ENCODE measurements at regions not wholly inside any gene's neighbourhood (a gene's known extent, or its start where the extent isn't known, plus 50 kb on each side); places are given as distances from the start of the nearest gene placed in this dataset.

DNA sequence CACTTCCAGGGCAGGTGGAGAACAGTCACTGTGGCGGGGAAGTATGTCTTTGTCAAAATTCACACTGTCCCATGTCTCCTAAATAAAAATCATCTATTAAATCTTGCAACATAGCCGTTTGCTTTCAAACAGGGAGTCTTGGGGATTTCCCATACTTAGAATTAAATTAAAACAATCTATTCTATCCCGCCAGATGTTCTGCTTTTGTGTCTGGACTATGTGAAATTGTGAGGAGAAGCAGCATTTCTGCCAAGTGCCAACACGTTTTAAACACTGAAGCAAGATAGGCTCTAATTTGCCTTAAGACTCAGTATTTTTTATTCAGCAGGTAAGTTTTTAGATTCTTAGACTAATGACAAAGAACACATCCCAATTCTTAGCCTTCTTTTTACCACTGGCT, 73.7 kb downstream of the SPATA31C2 start:
- H2AFZ ChIP-seq (ENCODE audit: low read depth, low read length): no peak overlapping the region
- no peak overlapping the region for H3K4me2 ChIP-seq (ENCODE audit: low read length, poor library complexity, severe bottlenecking)
- H3K4ac ChIP-seq (ENCODE audit: low read depth in 1 of 2, low read length in 2 of 2): no peak overlapping the region
- no peak overlapping the region for H2BK5ac ChIP-seq (ENCODE audit: low read depth, low read length, poor library complexity, severe bottlenecking)
- no peaks in the 10 kb centered on the region for H3K79me1 ChIP-seq (replicated peaks; ENCODE audit: low read length, poor library complexity, severe bottlenecking)
- H3K14ac ChIP-seq (ENCODE audit: low read length in 2 of 2): no peak overlapping the region
- H3K36me3 ChIP-seq (ENCODE audit: control insufficient read depth in 1 of 2, insufficient read depth in 2 of 2, low read depth in 1 of 2, low read length in 2 of 2): no peaks in the 10 kb centered on the region
- peaks cover 2% of the 10 kb centered on the region for H3K4me1 ChIP-seq (ENCODE audit: control insufficient read depth, insufficient read depth, low read depth, low read length)
- no peaks in the 10 kb centered on the region for H3K9me3 ChIP-seq (ENCODE audit: control insufficient read depth, low read length)
- no peak overlapping the region for H2AK5ac ChIP-seq (ENCODE audit: low read length, severe bottlenecking)
- H2BK12ac ChIP-seq (ENCODE audit: low read length in 2 of 2): no peak overlapping the region
- no peak overlapping the region for H3K27ac ChIP-seq (ENCODE audit: low read length, poor library complexity, severe bottlenecking)
- no peak overlapping the region for H2BK15ac ChIP-seq (ENCODE audit: low read depth, poor library complexity, severe bottlenecking)
- H3K4me3 ChIP-seq (ENCODE audit: insufficient read depth in 1 of 2, low read depth in 1 of 2, low read length in 2 of 2): no peak overlapping the region
- H3K23ac ChIP-seq (ENCODE audit: low read length in 2 of 2): no peak overlapping the region
- no peak overlapping the region for H3K9ac ChIP-seq (ENCODE audit: low read length)
- no peak overlapping the region for H3K18ac ChIP-seq (ENCODE audit: low read depth in 1 of 2, low read length in 2 of 2)
- peaks cover 0 to 17% of the 10 kb centered on the region in 2 experiments for H3K27me3 ChIP-seq (ENCODE audit: control insufficient read depth in 1 of 2, insufficient read depth in 1 of 2, low read length in 2 of 2)
- H4K91ac ChIP-seq (ENCODE audit: low read length): no peak overlapping the region
- 85% methylated on average over 2 of the region's 4 CpGs for WGBS
- DNase-seq: no peak
- H2BK120ac ChIP-seq (ENCODE audit: low read depth, low read length): no peak overlapping the region
- H4K8ac ChIP-seq (ENCODE audit: low read length): no peak overlapping the region

DNA sequence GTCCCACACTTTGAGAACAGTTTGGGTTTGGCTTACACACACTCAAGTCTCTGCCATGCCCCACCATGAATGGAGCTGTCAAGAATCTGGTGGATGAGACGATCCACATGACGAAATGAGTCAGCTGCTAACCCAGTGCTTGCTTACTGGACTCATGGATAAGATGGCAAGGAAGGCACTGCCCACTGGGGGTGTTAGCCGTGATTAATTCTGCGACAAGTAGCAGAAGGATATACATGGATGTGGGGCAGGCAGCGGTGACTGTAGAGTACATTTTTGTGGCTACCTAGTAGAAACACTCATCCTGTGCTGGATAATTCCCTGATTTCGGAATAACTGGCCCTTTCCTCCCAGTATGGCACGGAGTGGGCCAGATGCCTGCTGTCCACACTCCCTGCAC, 77.5 kb downstream of the SPATA31C2 start:
- H3K4me2 ChIP-seq (ENCODE audit: low read length, poor library complexity, severe bottlenecking): no peak overlapping the region
- H3K79me1 ChIP-seq (replicated peaks; ENCODE audit: low read length, poor library complexity, severe bottlenecking): no peaks in the 10 kb centered on the region
- no peak overlapping the region for H2AK5ac ChIP-seq (ENCODE audit: low read length, severe bottlenecking)
- H2BK120ac ChIP-seq (ENCODE audit: low read depth, low read length): no peak overlapping the region
- H3K9me3 ChIP-seq (ENCODE audit: control insufficient read depth, low read length): no peaks in the 10 kb centered on the region
- H3K14ac ChIP-seq (ENCODE audit: low read length in 2 of 2): no peak overlapping the region
- H3K27ac ChIP-seq (ENCODE audit: low read length, poor library complexity, severe bottlenecking): no peak overlapping the region
- H2BK12ac ChIP-seq (ENCODE audit: low read length in 2 of 2): no peak overlapping the region
- no peak overlapping the region for H3K23ac ChIP-seq (ENCODE audit: low read length in 2 of 2)
- 95% methylated on average over 7 of the region's 7 CpGs for WGBS
- H3K4ac ChIP-seq (ENCODE audit: low read depth in 1 of 2, low read length in 2 of 2): no peak overlapping the region
- no peak overlapping the region for H4K91ac ChIP-seq (ENCODE audit: low read length)
- H3K36me3 ChIP-seq (ENCODE audit: control insufficient read depth in 1 of 2, insufficient read depth in 2 of 2, low read depth in 1 of 2, low read length in 2 of 2): no peaks in the 10 kb centered on the region
- H3K4me1 ChIP-seq (ENCODE audit: control insufficient read depth, insufficient read depth, low read depth, low read length): peaks cover 5% of the 10 kb centered on the region
- no peak overlapping the region for H3K9ac ChIP-seq (ENCODE audit: low read length)
- H3K18ac ChIP-seq (ENCODE audit: low read depth in 1 of 2, low read length in 2 of 2): no peak overlapping the region
- H4K8ac ChIP-seq (ENCODE audit: low read length): no peak overlapping the region
- H2BK15ac ChIP-seq (ENCODE audit: low read depth, poor library complexity, severe bottlenecking): no peak overlapping the region
- peaks cover 0 to 13% of the 10 kb centered on the region in 2 experiments for H3K27me3 ChIP-seq (ENCODE audit: control insufficient read depth in 1 of 2, insufficient read depth in 1 of 2, low read length in 2 of 2)
- H2AFZ ChIP-seq (ENCODE audit: low read depth, low read length): no peak overlapping the region
- DNase-seq: no peak
- no peak overlapping the region for H3K4me3 ChIP-seq (ENCODE audit: insufficient read depth in 1 of 2, low read depth in 1 of 2, low read length in 2 of 2)
- no peak overlapping the region for H2BK5ac ChIP-seq (ENCODE audit: low read depth, low read length, poor library complexity, severe bottlenecking)

DNA sequence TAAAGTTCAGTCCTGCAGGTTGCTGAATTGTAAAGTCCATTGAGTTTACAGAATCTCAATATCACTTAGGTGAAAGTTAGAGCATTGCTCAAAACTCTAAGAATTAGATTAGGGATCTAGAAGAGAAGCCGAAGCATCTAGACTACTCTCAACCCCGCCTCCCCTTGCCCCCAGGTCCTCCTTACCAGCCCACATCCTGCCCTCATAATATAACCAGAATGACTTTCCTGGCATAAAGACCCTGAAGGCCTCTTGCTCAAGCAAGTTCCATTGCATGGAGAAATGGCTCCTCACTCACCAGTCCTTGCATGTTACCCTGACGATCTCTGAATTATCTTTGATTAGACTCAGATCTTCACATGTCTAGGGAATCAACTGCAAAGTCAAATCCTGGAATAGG, 78.8 kb downstream of the SPATA31C2 start:
- H4K91ac ChIP-seq (ENCODE audit: low read length): no peak overlapping the region
- 91% methylated on average over 3 of the region's 3 CpGs for WGBS
- no peak overlapping the region for H3K14ac ChIP-seq (ENCODE audit: low read length in 2 of 2)
- H2AFZ ChIP-seq (ENCODE audit: low read depth, low read length): no peak overlapping the region
- H3K4ac ChIP-seq (ENCODE audit: low read depth in 1 of 2, low read length in 2 of 2): no peak overlapping the region
- H2BK12ac ChIP-seq (ENCODE audit: low read length in 2 of 2): no peak overlapping the region
- peaks cover 0 to 3% of the 10 kb centered on the region in 2 experiments for H3K27me3 ChIP-seq (ENCODE audit: control insufficient read depth in 1 of 2, insufficient read depth in 1 of 2, low read length in 2 of 2)
- H3K36me3 ChIP-seq (ENCODE audit: control insufficient read depth in 1 of 2, insufficient read depth in 2 of 2, low read depth in 1 of 2, low read length in 2 of 2): no peaks in the 10 kb centered on the region
- no peak overlapping the region for H3K23ac ChIP-seq (ENCODE audit: low read length in 2 of 2)
- H2BK5ac ChIP-seq (ENCODE audit: low read depth, low read length, poor library complexity, severe bottlenecking): no peak overlapping the region
- DNase-seq: no peak
- no peaks in the 10 kb centered on the region for H3K9me3 ChIP-seq (ENCODE audit: control insufficient read depth, low read length)
- H3K9ac ChIP-seq (ENCODE audit: low read length): no peak overlapping the region
- H3K18ac ChIP-seq (ENCODE audit: low read depth in 1 of 2, low read length in 2 of 2): no peak overlapping the region
- no peaks in the 10 kb centered on the region for H3K79me1 ChIP-seq (replicated peaks; ENCODE audit: low read length, poor library complexity, severe bottlenecking)
- H3K27ac ChIP-seq (ENCODE audit: low read length, poor library complexity, severe bottlenecking): no peak overlapping the region
- no peak overlapping the region for H2BK120ac ChIP-seq (ENCODE audit: low read depth, low read length)
- peaks cover 3% of the 10 kb centered on the region for H3K4me1 ChIP-seq (ENCODE audit: control insufficient read depth, insufficient read depth, low read depth, low read length)
- H3K4me2 ChIP-seq (ENCODE audit: low read length, poor library complexity, severe bottlenecking): no peak overlapping the region
- no peak overlapping the region for H3K4me3 ChIP-seq (ENCODE audit: insufficient read depth in 1 of 2, low read depth in 1 of 2, low read length in 2 of 2)
- H4K8ac ChIP-seq (ENCODE audit: low read length): no peak overlapping the region
- H2AK5ac ChIP-seq (ENCODE audit: low read length, severe bottlenecking): no peak overlapping the region
- no peak overlapping the region for H2BK15ac ChIP-seq (ENCODE audit: low read depth, poor library complexity, severe bottlenecking)

- Histone ChIP-seq H2BK15ac (ENCODE audit: low read depth, poor library complexity, severe bottlenecking) (no peak overlapping the region), H2BK120ac (ENCODE audit: low read depth, low read length) (no peak overlapping the region), H3K4me2 (ENCODE audit: low read length, poor library complexity, severe bottlenecking) (no peak overlapping the region), H2BK5ac (ENCODE audit: low read depth, low read length, poor library complexity, severe bottlenecking) (no peak overlapping the region), H3K4me3 (ENCODE audit: insufficient read depth in 1 of 2, low read depth in 1 of 2, low read length in 2 of 2) (no peak overlapping the region), H3K79me1 (replicated peaks; ENCODE audit: low read length, poor library complexity, severe bottlenecking) (no peaks in the 10 kb centered on the region), H3K27me3 (ENCODE audit: control insufficient read depth in 1 of 2, insufficient read depth in 1 of 2, low read length in 2 of 2) (peaks cover 0 to 6% of the 10 kb centered on the region in 2 experiments), H3K18ac (ENCODE audit: low read depth in 1 of 2, low read length in 2 of 2) (no peak overlapping the region), H2AK5ac (ENCODE audit: low read length, severe bottlenecking) (no peak overlapping the region), H2BK12ac (ENCODE audit: low read length in 2 of 2) (no peak overlapping the region), H4K91ac (ENCODE audit: low read length) (no peak overlapping the region), H3K27ac (ENCODE audit: low read length, poor library complexity, severe bottlenecking) (no peak overlapping the region), H3K9me3 (ENCODE audit: control insufficient read depth, low read length) (no peaks in the 10 kb centered on the region), H4K8ac (ENCODE audit: low read length) (no peak overlapping the region), H3K14ac (ENCODE audit: low read length in 2 of 2) (no peak overlapping the region), H3K4me1 (ENCODE audit: control insufficient read depth, insufficient read depth, low read depth, low read length) (peaks cover 7% of the 10 kb centered on the region), H3K36me3 (ENCODE audit: control insufficient read depth in 1 of 2, insufficient read depth in 2 of 2, low read depth in 1 of 2, low read length in 2 of 2) (no peaks in the 10 kb centered on the region), H3K9ac (ENCODE audit: low read length) (no peak overlapping the region), H3K23ac (ENCODE audit: low read length in 2 of 2) (no peak overlapping the region), H3K4ac (ENCODE audit: low read depth in 1 of 2, low read length in 2 of 2) (no peak overlapping the region), H2AFZ (ENCODE audit: low read depth, low read length) (no peak overlapping the region)
- WGBS: 58% methylated on average over 6 of the region's 8 CpGs
- DNase-seq: peak; percentile 39
Measured at GRCh38 chr9:88056876-88057275, 81.4 kb downstream of the SPATA31C2 start.

Measured in mesenchymal stem cell (in vitro differentiated cells and primary cell).